ENCODE measurements at regions not wholly inside any gene's neighbourhood (a gene's known extent, or its start where the extent isn't known, plus 50 kb on each side); places are given as distances from the start of the nearest gene placed in this dataset.

DNA sequence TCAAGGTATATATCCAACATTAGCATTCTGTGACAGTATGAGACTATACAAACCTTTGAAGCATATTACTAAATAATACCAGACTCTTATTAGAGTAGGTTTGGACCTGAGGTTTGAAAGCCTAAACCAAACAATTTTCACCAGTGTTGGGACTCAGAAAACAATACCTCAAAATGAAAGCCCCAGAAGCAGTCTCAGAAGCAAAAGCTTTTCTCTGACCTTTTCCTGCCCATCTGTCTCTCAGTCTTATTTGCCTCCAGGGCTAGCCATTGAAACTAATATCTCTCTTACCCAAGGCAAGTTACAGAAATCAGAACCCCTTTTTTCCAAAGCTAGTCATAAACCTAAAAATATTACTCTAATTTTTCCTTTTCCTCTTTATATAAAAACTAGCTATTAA is 163.3 kb downstream of the PTCHD1 start:
- TF ChIP-seq POLR2A (IDR thresholded peaks at IDR 0.05) (no peak), POLR2AphosphoS5 (IDR thresholded peaks at IDR 0.05) (no peak)
- TF ChIP-seq, protein P1, sequence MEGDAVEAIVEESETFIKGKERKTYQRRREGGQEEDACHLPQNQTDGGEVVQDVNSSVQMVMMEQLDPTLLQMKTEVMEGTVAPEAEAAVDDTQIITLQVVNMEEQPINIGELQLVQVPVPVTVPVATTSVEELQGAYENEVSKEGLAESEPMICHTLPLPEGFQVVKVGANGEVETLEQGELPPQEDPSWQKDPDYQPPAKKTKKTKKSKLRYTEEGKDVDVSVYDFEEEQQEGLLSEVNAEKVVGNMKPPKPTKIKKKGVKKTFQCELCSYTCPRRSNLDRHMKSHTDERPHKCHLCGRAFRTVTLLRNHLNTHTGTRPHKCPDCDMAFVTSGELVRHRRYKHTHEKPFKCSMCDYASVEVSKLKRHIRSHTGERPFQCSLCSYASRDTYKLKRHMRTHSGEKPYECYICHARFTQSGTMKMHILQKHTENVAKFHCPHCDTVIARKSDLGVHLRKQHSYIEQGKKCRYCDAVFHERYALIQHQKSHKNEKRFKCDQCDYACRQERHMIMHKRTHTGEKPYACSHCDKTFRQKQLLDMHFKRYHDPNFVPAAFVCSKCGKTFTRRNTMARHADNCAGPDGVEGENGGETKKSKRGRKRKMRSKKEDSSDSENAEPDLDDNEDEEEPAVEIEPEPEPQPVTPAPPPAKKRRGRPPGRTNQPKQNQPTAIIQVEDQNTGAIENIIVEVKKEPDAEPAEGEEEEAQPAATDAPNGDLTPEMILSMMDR (IDR thresholded peaks at IDR 0.05) = no peak
